IgD-negative memory B cell (primary cell): ENCODE measurements at regions not wholly inside any gene's neighbourhood (a gene's known extent, or its start where the extent isn't known, plus 50 kb on each side); places are given as distances from the start of the nearest gene placed in this dataset.
A peak's percentile ranks its signal among the peaks of the same experiment; 100 is the strongest.
"Not testable (repeated sequence)": the region's sequence is repeated elsewhere in the genome, so short reads cannot be mapped to it uniquely, and the experiment has no call there.

Experiments
- H3K27ac Mint-ChIP-seq, 3 donors: one replicate each; pipeline ENCODE4 v1.8.0; 2020 to 2022; ENCODE audit warnings: mild to moderate bottlenecking in 3 of 3, mixed read lengths in 3 of 3, moderate library complexity in 1 of 3
- H3K27me3 Mint-ChIP-seq: one replicate; pipeline ENCODE4 v1.8.0; 2021; ENCODE audit warnings: mixed read lengths
- H3K36me3 Mint-ChIP-seq: one replicate; pipeline ENCODE4 v1.8.0; 2020; ENCODE audit warnings: mild to moderate bottlenecking, mixed read lengths
- H3K4me1 Mint-ChIP-seq, 3 donors: one replicate each; pipeline ENCODE4 v1.8.0; 2020 to 2022; ENCODE audit warnings: mixed read lengths in 3 of 3, mild to moderate bottlenecking in 1 of 3
- H3K4me3 Mint-ChIP-seq, 4 donors: one replicate each; pipeline ENCODE4 v1.8.0; 2020 to 2022; ENCODE audit warnings: mild to moderate bottlenecking in 4 of 4, mixed read lengths in 4 of 4, moderate library complexity in 3 of 4
- H3K9me3 Mint-ChIP-seq, 3 donors: one replicate each; pipeline ENCODE4 v1.8.0; 2020 to 2021; ENCODE audit warnings: mixed read lengths in 3 of 3, mild to moderate bottlenecking in 1 of 3

GRCh38 chr6:144372116-144372515, 87.0 kb downstream of the UTRN start:
- H3K4me1 Mint-ChIP-seq = peaks cover 7 to 19% (median 13%) of the 10 kb centered on the region in 3 donors
- no peak overlapping the region for H3K27ac Mint-ChIP-seq
- H3K36me3 Mint-ChIP-seq = peaks cover 7% of the 10 kb centered on the region
- no peaks in the 10 kb centered on the region for H3K9me3 Mint-ChIP-seq
- H3K27me3 Mint-ChIP-seq = no peaks in the 10 kb centered on the region
- no peak overlapping the region for H3K4me3 Mint-ChIP-seq

- Mint-ChIP-seq H3K27ac (no peak overlapping the region), H3K9me3 (no peaks in the 10 kb centered on the region), H3K4me3 (no peak overlapping the region), H3K36me3 (peaks cover 7% of the 10 kb centered on the region), H3K4me1 (peaks cover 8 to 22% (median 21%) of the 10 kb centered on the region in 3 donors), H3K27me3 (no peaks in the 10 kb centered on the region)
Measured at GRCh38 chr6:144372611-144373594, 87.8 kb downstream of the UTRN start.

GRCh38 chr6:144374525-144374924, 89.4 kb downstream of the UTRN start:
- not testable (repeated sequence) for H3K9me3 Mint-ChIP-seq, H3K27me3 Mint-ChIP-seq, H3K27ac Mint-ChIP-seq, H3K36me3 Mint-ChIP-seq, H3K4me3 Mint-ChIP-seq
- H3K4me1 Mint-ChIP-seq = peaks cover 17 to 37% (median 30%) of the 10 kb centered on the region in 3 donors

- H3K4me1 Mint-ChIP-seq = peaks cover 15 to 41% (median 27%) of the 10 kb centered on the region in 3 donors
- peak overlapping the region in 1 of 4 donors; percentile 50 for H3K4me3 Mint-ChIP-seq
- H3K36me3 Mint-ChIP-seq = peaks cover 8% of the 10 kb centered on the region
Measured at GRCh38 chr6:144377586-144378210, 92.6 kb downstream of the UTRN start.

GRCh38 chr6:144378437-144378836, 93.3 kb downstream of the UTRN start:
- Mint-ChIP-seq H3K27ac (no peak overlapping the region), H3K36me3 (peaks cover 8% of the 10 kb centered on the region), H3K4me1 (peaks cover 15 to 38% (median 27%) of the 10 kb centered on the region in 3 donors), H3K4me3 (peak overlapping the region in 2 of 4 donors; percentile 52 to 53), H3K27me3 (no peaks in the 10 kb centered on the region), H3K9me3 (peaks cover 3 to 11% (median 3%) of the 10 kb centered on the region in 3 donors)

More at GRCh38 chr6:144377586-144378210, 92.6 kb downstream of the UTRN start:
- H3K9me3 Mint-ChIP-seq = peaks cover 3 to 11% (median 3%) of the 10 kb centered on the region in 3 donors
- no peaks in the 10 kb centered on the region for H3K27me3 Mint-ChIP-seq
- no peak overlapping the region for H3K27ac Mint-ChIP-seq

- Mint-ChIP-seq H3K27ac (no peak overlapping the region), H3K4me1 (peaks cover 18 to 42% (median 30%) of the 10 kb centered on the region in 3 donors), H3K36me3 (peaks cover 8% of the 10 kb centered on the region), H3K27me3 (no peaks in the 10 kb centered on the region), H3K4me3 (peak overlapping the region in 1 of 4 donors; percentile 47), H3K9me3 (peaks cover 3 to 11% (median 3%) of the 10 kb centered on the region in 3 donors)
Measured at GRCh38 chr6:144379356-144379755, 94.2 kb downstream of the UTRN start.

GRCh38 chr6:144381499-144381898, 96.4 kb downstream of the UTRN start:
- peaks cover 23 to 53% (median 34%) of the 10 kb centered on the region in 3 donors for H3K4me1 Mint-ChIP-seq
- H3K4me3 Mint-ChIP-seq = peak overlapping the region in 1 of 4 donors; percentile 41
- H3K27me3 Mint-ChIP-seq, H3K27ac Mint-ChIP-seq, H3K36me3 Mint-ChIP-seq: not testable (repeated sequence)
- peaks cover 3 to 11% (median 5%) of the 10 kb centered on the region in 3 donors for H3K9me3 Mint-ChIP-seq

- no peak overlapping the region for H3K27ac Mint-ChIP-seq
- peak overlapping the region in 1 of 4 donors; percentile 30 for H3K4me3 Mint-ChIP-seq
- no peaks in the 10 kb centered on the region for H3K27me3 Mint-ChIP-seq
- H3K9me3 Mint-ChIP-seq = peaks cover 3 to 11% (median 5%) of the 10 kb centered on the region in 3 donors
- H3K4me1 Mint-ChIP-seq = peaks cover 20 to 46% (median 31%) of the 10 kb centered on the region in 3 donors
- H3K36me3 Mint-ChIP-seq = peaks cover 10% of the 10 kb centered on the region
Measured at GRCh38 chr6:144383336-144383735, 98.2 kb downstream of the UTRN start.

- Mint-ChIP-seq H3K36me3 (peaks cover 17% of the 10 kb centered on the region), H3K27ac (no peak overlapping the region), H3K4me1 (peaks cover 12 to 36% (median 23%) of the 10 kb centered on the region in 3 donors), H3K4me3 (no peak overlapping the region), H3K27me3 (no peaks in the 10 kb centered on the region), H3K9me3 (peaks cover 3 to 11% (median 3%) of the 10 kb centered on the region in 3 donors)
Measured at GRCh38 chr6:144384427-144384826, 99.3 kb downstream of the UTRN start.

GRCh38 chr6:144389474-144389873, 104.3 kb downstream of the UTRN start:
- Mint-ChIP-seq H3K36me3 (peaks cover 16% of the 10 kb centered on the region), H3K4me1 (peaks cover 15 to 27% (median 23%) of the 10 kb centered on the region in 3 donors)
- H3K4me3 Mint-ChIP-seq, H3K27me3 Mint-ChIP-seq, H3K27ac Mint-ChIP-seq, H3K9me3 Mint-ChIP-seq: not testable (repeated sequence)

GRCh38 chr6:144390202-144390601, 105.1 kb downstream of the UTRN start:
- Mint-ChIP-seq H3K4me1 (peaks cover 11 to 21% (median 17%) of the 10 kb centered on the region in 3 donors), H3K9me3 (no peaks in the 10 kb centered on the region), H3K27me3 (peaks cover 1% of the 10 kb centered on the region), H3K4me3 (no peak overlapping the region), H3K27ac (no peak overlapping the region), H3K36me3 (peaks cover 16% of the 10 kb centered on the region)

- Mint-ChIP-seq H3K27me3 (peaks cover 1% of the 10 kb centered on the region), H3K27ac (peak overlapping the region in 1 of 3 donors; percentile 2), H3K4me1 (peaks cover 14 to 21% (median 14%) of the 10 kb centered on the region in 3 donors), H3K4me3 (no peak overlapping the region), H3K9me3 (no peaks in the 10 kb centered on the region), H3K36me3 (peaks cover 16% of the 10 kb centered on the region)
Measured at GRCh38 chr6:144390886-144391285, 105.8 kb downstream of the UTRN start.

- Mint-ChIP-seq H3K36me3 (peaks cover 22% of the 10 kb centered on the region), H3K27me3 (peaks cover 1% of the 10 kb centered on the region), H3K27ac (no peak overlapping the region), H3K4me3 (no peak overlapping the region), H3K9me3 (peaks cover 0 to 2% (median 2%) of the 10 kb centered on the region in 3 donors), H3K4me1 (peaks cover 14 to 21% (median 16%) of the 10 kb centered on the region in 3 donors)
Measured at GRCh38 chr6:144392536-144392935, 107.4 kb downstream of the UTRN start.

GRCh38 chr6:144394210-144394609, 109.1 kb downstream of the UTRN start:
- peaks cover 1% of the 10 kb centered on the region for H3K27me3 Mint-ChIP-seq
- peak overlapping the region in 1 of 3 donors; percentile 80 for H3K27ac Mint-ChIP-seq
- no peak overlapping the region for H3K4me3 Mint-ChIP-seq
- peaks cover 0 to 6% (median 6%) of the 10 kb centered on the region in 3 donors for H3K9me3 Mint-ChIP-seq
- H3K4me1 Mint-ChIP-seq = peaks cover 13 to 22% (median 16%) of the 10 kb centered on the region in 3 donors
- H3K36me3 Mint-ChIP-seq = peaks cover 20% of the 10 kb centered on the region

GRCh38 chr6:144395014-144395413, 109.9 kb downstream of the UTRN start:
- Mint-ChIP-seq H3K27me3 (peaks cover 1% of the 10 kb centered on the region), H3K36me3 (peaks cover 20% of the 10 kb centered on the region), H3K4me1 (peaks cover 16 to 23% (median 20%) of the 10 kb centered on the region in 3 donors), H3K9me3 (peaks cover 0 to 6% (median 6%) of the 10 kb centered on the region in 3 donors), H3K27ac (no peak overlapping the region), H3K4me3 (no peak overlapping the region)
